Uterus (tissue), 2 donors: ENCODE measurements at regions not wholly inside any gene's neighbourhood (a gene's known extent, or its start where the extent isn't known, plus 50 kb on each side); places are given as distances from the start of the nearest gene placed in this dataset.

Experiments
- POLR2A ChIP-seq, 2 donors: fragments of 450-650 bp; IDR thresholded peaks; one replicate each; pipeline ENCODE4 v1.6.1; 2016; ENCODE audit warnings: antibody characterized with exemption in 2 of 2, mild to moderate bottlenecking in 1 of 2, moderate library complexity in 1 of 2
- TF ChIP-seq, protein P1 (sequence below), 4 experiments: fragments of 200-600 bp in 2 of 4; fragments of 450-650 bp in 2 of 4; sonication (generic) in 2 of 4; IDR thresholded peaks; one replicate each; pipeline ENCODE4 v1.5.1; 2016 to 2019; ENCODE audit warnings: antibody characterized with exemption in 4 of 4, mild to moderate bottlenecking in 2 of 4, moderate library complexity in 1 of 4

DNA sequence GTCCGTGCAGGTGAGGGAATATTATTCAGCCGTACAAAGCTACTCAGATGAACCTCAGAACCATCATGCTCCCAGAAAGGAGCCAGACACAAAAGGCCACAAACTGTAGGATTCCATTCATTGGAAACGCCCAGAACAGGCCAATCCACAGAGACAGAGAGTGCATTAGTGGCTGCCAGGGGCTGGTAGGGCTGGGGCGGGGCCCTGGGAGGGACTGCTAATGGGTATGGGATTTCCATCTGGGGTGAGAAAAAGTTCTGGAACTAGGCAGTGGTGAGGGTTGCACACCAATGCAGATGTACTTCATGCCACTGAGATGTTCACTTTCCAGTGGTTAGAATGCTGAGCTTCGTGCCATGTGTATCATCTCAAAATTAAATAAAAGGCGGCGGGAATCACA is 101.1 kb downstream of the RFLNA start:
- TF ChIP-seq, protein P1, sequence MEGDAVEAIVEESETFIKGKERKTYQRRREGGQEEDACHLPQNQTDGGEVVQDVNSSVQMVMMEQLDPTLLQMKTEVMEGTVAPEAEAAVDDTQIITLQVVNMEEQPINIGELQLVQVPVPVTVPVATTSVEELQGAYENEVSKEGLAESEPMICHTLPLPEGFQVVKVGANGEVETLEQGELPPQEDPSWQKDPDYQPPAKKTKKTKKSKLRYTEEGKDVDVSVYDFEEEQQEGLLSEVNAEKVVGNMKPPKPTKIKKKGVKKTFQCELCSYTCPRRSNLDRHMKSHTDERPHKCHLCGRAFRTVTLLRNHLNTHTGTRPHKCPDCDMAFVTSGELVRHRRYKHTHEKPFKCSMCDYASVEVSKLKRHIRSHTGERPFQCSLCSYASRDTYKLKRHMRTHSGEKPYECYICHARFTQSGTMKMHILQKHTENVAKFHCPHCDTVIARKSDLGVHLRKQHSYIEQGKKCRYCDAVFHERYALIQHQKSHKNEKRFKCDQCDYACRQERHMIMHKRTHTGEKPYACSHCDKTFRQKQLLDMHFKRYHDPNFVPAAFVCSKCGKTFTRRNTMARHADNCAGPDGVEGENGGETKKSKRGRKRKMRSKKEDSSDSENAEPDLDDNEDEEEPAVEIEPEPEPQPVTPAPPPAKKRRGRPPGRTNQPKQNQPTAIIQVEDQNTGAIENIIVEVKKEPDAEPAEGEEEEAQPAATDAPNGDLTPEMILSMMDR (IDR thresholded peaks at IDR 0.05) = no peak
- TF ChIP-seq POLR2A (IDR thresholded peaks at IDR 0.05) = no peak
